RWPE1 (cell line): ENCODE measurements at regions not wholly inside any gene's neighbourhood (a gene's known extent, or its start where the extent isn't known, plus 50 kb on each side); places are given as distances from the start of the nearest gene placed in this dataset.

Experiments used
- CTCF ChIA-PET: fragments of 350-600 bp; sonication (Branson Sonifier 250); formaldehyde crosslinking; extraction: SDS; loops from one replicate; lab custom pipeline; 2021; lab: Yijun Ruan, JAX
- POLR2A ChIA-PET: fragments of 400-600 bp; formaldehyde crosslinking; extraction: SDS; loops from one replicate; lab custom pipeline; 2020; ENCODE audit warnings: antibody characterized with exemption; ENCODE audit not compliant: low non-redundant PET; lab: Yijun Ruan, JAX
- DNase-seq: peaks from one replicate; pipeline ENCODE4 v3.0.0; 2012; ENCODE audit warnings: low spot score
- H3K27ac ChIP-seq: fragments of 450-650 bp; 2 replicates; pipeline ENCODE4 v1.5.1; 2017
- TF ChIP-seq, protein P1 (sequence below): fragments of 450-650 bp; conservative IDR thresholded peaks from 2 replicates; pipeline ENCODE4 v1.5.1; 2017; ENCODE audit warnings: low read depth, mild to moderate bottlenecking

DNA sequence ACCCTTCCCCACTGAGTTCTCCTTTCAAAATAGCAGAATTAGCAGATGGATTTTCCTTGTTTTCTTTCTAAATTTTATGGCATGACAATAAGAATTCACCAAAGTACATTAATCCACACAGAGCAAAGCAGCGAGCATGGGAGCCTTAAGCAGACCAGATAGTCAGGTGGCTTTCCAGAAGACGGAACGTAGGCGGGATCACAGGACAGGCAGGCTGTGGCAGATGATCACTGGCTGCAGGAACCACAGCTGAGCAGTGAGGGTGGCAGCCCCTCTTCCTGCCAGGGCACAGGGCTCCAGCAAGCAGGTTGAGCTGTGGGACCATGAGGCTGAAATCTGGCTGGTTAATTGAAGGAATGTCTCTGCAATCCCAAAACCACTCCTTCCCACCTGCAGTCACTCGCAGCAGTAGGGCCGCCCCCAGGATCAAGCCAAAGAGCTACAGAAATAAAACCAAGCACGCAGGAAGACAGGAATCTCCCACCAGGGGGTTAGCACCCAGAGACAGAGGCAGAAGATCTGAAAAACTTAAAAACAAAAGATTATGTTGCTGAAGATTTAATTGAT, 259.9 kb downstream of the EIPR1 start:
- TF ChIP-seq, protein P1, sequence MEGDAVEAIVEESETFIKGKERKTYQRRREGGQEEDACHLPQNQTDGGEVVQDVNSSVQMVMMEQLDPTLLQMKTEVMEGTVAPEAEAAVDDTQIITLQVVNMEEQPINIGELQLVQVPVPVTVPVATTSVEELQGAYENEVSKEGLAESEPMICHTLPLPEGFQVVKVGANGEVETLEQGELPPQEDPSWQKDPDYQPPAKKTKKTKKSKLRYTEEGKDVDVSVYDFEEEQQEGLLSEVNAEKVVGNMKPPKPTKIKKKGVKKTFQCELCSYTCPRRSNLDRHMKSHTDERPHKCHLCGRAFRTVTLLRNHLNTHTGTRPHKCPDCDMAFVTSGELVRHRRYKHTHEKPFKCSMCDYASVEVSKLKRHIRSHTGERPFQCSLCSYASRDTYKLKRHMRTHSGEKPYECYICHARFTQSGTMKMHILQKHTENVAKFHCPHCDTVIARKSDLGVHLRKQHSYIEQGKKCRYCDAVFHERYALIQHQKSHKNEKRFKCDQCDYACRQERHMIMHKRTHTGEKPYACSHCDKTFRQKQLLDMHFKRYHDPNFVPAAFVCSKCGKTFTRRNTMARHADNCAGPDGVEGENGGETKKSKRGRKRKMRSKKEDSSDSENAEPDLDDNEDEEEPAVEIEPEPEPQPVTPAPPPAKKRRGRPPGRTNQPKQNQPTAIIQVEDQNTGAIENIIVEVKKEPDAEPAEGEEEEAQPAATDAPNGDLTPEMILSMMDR: no peak
- ChIA-PET POLR2A (no interaction called here), CTCF (interaction anchor here (0.7 kb wide), 1 partner anchor 209 kb away, joined by 3 read pairs; no protein-coding TSS in a partner anchor)
- H3K27ac ChIP-seq: no peak overlapping the region
- no peak for DNase-seq

DNA sequence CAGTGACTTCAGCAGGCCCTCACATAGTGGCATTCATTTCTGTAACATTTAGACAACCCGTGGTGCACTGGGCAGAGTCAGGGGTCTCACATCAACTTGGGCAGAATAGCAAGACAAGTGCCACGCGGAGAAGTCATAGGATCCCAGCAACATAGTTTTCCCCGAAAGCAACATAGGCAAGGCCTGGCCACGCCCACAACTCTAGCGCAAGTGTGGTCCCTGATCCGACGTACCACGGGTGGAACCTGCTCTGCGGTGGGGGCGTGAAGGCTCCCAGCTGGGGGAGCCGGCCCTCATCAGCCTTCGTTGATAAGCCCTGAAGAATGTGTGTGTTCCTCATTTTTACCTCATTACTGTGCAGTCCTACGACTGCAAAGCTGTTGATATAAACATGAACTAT, 261.2 kb downstream of the EIPR1 start:
- ChIA-PET CTCF (no interaction called here), POLR2A (no interaction called here)
- TF ChIP-seq, protein P1: no peak
- H3K27ac ChIP-seq: no peak overlapping the region
- DNase-seq: no peak

DNA sequence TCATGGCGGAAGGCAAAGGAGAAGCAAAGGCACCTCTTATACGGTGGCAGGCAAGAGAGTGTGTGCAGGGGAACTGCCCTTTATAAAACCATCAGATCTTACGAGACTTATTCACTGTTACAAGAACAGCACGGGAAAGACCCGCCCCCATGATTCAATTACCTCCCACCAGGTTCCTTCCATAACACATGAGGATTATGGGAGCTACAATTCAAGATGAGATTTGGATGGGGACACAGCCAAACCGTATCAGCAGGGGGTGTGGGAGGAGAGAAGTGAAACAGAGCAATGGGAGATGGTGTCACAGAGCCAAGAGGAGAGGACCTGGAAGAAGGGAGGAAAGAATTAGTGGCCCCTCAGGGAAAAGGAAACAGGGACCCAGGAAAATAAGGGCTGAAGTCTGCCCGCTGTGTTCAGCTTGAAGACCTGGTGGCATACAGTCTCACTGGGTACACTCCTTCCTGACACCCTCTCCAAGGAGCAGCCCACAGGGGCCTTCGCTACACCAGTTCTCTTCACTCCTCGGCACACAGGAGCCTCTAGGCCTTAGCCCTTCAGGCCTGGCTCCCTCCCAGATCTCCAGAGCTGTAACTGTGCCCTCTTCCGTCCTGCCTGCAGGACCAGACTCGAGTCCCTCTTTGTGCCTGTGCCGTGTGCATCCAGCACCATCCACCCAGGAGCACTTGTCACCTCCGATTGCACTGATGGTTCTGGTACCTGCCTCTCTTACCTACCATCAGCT, 262.1 kb downstream of the EIPR1 start:
- H3K27ac ChIP-seq: no peak overlapping the region
- ChIA-PET POLR2A (no interaction called here), CTCF (interaction anchor here (0.6 kb wide), 1 partner anchor 855 kb away, joined by 3 read pairs; no protein-coding TSS in a partner anchor)
- TF ChIP-seq, protein P1: no peak
- no peak for DNase-seq

GRCh38 chr2:3114406-3115185, 263.0 kb downstream of the EIPR1 start:
- H3K27ac ChIP-seq: no peak overlapping the region
- ChIA-PET POLR2A (no interaction called here), CTCF (no interaction called here)
- TF ChIP-seq, protein P1: no peak
- DNase-seq: no peak

DNA sequence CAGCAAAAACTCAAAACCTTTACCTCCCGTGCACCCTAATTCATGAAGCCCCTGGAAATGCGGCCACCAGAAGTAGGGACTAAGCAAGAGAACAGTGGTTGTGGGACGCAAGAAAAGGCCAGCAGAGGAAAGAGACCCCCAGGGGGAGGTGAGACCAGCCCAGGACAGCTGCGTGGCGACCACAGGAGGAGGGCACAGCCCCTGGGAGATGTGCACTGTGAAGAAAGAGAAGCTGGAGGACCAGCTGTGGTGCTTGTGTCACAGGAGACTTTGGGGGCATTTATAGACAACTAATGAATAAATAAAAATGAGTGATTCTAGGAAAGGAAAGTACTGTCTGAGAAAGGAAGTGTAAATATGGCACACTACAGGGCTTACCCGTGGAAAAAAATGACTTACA, 263.8 kb downstream of the EIPR1 start:
- CTCF ChIA-PET: no interaction called here
- no peak overlapping the region for H3K27ac ChIP-seq
- TF ChIP-seq, protein P1: no peak
- DNase-seq: no peak
- POLR2A ChIA-PET: no interaction called here

- no peak for DNase-seq
- CTCF ChIA-PET: no interaction called here
- POLR2A ChIA-PET: no interaction called here
- TF ChIP-seq, protein P1: no peak
- H3K27ac ChIP-seq: no peak overlapping the region
Observed at GRCh38 chr2:3113122-3113521, 264.5 kb downstream of the EIPR1 start.
